ENCODE measurements at regions not wholly inside any gene's neighbourhood (a gene's known extent, or its start where the extent isn't known, plus 50 kb on each side); places are given as distances from the start of the nearest gene placed in this dataset.

DNA sequence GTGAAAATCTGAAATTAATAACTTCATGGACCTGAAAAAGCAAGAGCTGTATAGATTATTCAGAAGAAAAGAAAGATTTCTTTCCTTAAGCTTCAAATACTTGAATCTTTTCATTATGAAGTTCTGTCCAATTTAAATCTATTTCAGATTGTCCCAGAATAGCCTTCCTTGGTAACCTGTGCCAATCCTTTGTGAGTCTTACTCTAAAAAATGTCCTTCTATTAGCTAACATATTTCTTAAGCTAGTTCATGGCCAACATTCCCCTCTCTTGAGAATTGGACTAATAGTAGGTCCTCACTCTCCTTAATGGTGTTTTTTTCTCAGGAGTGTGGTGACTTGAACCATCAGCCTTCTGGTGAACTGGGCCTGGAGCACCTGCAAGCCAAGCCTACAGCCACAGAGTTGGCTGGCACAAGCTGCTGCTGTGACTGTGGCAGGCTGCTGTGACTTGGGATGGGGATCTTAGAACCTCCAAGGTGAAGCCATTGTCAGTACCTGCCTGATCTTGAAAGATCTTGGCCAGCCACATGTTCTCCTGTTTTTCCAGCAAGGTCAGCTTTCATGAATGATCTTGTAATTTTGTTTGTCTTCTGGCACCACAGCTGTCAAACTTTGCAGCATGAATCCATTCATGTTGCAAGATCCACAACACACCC is 262.6 kb upstream of the MAP3K1 start:
- TF ChIP-seq, protein P1, sequence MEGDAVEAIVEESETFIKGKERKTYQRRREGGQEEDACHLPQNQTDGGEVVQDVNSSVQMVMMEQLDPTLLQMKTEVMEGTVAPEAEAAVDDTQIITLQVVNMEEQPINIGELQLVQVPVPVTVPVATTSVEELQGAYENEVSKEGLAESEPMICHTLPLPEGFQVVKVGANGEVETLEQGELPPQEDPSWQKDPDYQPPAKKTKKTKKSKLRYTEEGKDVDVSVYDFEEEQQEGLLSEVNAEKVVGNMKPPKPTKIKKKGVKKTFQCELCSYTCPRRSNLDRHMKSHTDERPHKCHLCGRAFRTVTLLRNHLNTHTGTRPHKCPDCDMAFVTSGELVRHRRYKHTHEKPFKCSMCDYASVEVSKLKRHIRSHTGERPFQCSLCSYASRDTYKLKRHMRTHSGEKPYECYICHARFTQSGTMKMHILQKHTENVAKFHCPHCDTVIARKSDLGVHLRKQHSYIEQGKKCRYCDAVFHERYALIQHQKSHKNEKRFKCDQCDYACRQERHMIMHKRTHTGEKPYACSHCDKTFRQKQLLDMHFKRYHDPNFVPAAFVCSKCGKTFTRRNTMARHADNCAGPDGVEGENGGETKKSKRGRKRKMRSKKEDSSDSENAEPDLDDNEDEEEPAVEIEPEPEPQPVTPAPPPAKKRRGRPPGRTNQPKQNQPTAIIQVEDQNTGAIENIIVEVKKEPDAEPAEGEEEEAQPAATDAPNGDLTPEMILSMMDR (IDR thresholded peaks at IDR 0.05; ENCODE audit: partially characterized antibody, unreplicated experiment): no peak
- Mint-ChIP-seq H3K4me3 (ENCODE audit: unreplicated experiment) (no peak overlapping the region), H3K27ac (ENCODE audit: unreplicated experiment) (no peak overlapping the region), H3K27me3 (ENCODE audit: unreplicated experiment) (no peaks in the 10 kb centered on the region), H3K9me3 (ENCODE audit: unreplicated experiment) (no peaks in the 10 kb centered on the region), H3K36me3 (ENCODE audit: unreplicated experiment) (no peaks in the 10 kb centered on the region), H3K4me1 (ENCODE audit: low read depth, unreplicated experiment) (no peaks in the 10 kb centered on the region)
- DNase-seq: no peak

DNA sequence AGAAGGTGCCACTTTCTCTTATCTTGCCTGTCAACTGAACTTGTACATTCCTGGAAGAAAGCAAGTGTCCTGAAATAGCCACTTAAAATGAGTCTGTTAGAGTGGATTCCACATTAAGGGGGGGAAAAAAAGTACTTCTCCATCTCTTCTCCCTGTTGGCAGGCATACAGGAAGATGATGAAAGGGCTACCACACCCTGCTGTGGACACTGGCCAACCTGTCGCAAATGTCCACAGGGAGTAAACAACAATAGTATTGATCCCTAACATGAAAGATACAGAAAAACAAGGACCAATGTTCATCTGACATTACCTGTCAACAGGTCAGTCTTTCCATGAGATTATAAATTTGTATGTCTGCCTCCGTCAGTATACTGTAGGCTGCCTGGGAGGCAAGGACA is 265.1 kb upstream of the MAP3K1 start:
- TF ChIP-seq, protein P1 (IDR thresholded peaks at IDR 0.05; ENCODE audit: partially characterized antibody, unreplicated experiment): no peak
- H3K9me3 Mint-ChIP-seq (ENCODE audit: unreplicated experiment): peaks cover 2% of the 10 kb centered on the region
- no peaks in the 10 kb centered on the region for H3K27me3 Mint-ChIP-seq (ENCODE audit: unreplicated experiment)
- H3K4me1 Mint-ChIP-seq (ENCODE audit: low read depth, unreplicated experiment): peaks cover 3% of the 10 kb centered on the region
- no peak overlapping the region for H3K27ac Mint-ChIP-seq (ENCODE audit: unreplicated experiment)
- DNase-seq: no peak
- no peaks in the 10 kb centered on the region for H3K36me3 Mint-ChIP-seq (ENCODE audit: unreplicated experiment)
- H3K4me3 Mint-ChIP-seq (ENCODE audit: unreplicated experiment): no peak overlapping the region

DNA sequence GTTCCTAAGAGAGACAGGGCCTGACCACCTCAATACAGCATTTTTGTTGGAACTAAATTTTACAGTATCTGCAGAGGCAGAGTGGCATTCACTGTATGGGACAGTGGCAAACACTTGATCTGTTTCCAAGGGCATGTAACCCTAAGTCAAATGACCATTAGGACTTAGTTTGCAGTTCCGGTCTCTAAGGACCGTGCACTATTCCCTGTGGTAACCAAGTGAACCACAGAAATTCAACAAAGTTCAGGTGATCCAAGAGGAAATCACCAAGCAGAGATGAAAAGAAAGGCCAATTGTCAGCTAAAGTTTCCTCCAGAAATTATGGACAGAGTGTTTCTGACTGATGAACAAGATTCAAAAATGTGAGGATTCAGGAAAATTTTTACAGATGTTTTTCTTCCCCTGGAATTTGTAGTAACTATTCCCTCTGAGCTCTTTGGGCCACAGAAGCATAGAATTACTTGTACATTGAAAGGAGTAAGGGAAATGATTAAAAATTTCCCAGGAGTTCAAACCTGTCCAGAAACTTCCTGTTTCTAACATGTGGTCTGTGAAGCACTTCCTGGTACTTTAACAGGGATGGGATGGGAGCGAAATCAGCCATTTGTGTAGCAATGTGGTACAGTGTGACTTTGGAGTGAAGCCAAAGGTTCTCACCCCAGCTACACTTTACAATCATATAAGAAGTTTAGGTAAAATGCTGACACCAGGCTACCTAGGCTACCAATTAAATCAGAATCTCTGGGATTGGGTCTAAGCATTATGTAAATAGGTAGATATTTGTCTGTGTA is 266.1 kb upstream of the MAP3K1 start:
- H3K27ac Mint-ChIP-seq (ENCODE audit: unreplicated experiment): no peak overlapping the region
- H3K4me1 Mint-ChIP-seq (ENCODE audit: low read depth, unreplicated experiment): peaks cover 4% of the 10 kb centered on the region
- H3K9me3 Mint-ChIP-seq (ENCODE audit: unreplicated experiment): peaks cover 2% of the 10 kb centered on the region
- DNase-seq: no peak
- TF ChIP-seq, protein P1 (IDR thresholded peaks at IDR 0.05; ENCODE audit: partially characterized antibody, unreplicated experiment): no peak
- H3K4me3 Mint-ChIP-seq (ENCODE audit: unreplicated experiment): no peak overlapping the region
- H3K36me3 Mint-ChIP-seq (ENCODE audit: unreplicated experiment): no peaks in the 10 kb centered on the region
- H3K27me3 Mint-ChIP-seq (ENCODE audit: unreplicated experiment): no peaks in the 10 kb centered on the region

DNA sequence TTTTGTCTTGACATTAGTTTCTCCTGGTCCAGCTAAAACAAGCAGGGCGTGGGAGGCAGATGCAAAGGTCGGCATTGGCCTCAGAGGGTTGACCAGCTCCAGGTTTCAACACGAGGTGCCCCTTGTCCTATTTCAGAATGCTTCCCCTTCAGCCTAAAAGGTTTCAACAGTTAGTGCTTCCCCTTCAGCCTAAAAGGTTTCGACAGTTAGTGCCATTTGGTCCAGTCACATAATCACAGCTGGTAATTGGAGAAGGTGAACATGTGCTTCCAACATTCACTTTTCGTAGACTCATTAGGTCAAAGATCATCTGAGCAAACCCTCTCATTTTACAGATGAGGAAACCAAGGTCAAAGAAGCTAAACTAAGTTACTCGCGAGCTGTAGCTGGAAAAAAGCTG is 270.3 kb upstream of the MAP3K1 start:
- Mint-ChIP-seq H3K27ac (ENCODE audit: unreplicated experiment) (no peak overlapping the region), H3K4me3 (ENCODE audit: unreplicated experiment) (no peak overlapping the region), H3K4me1 (ENCODE audit: low read depth, unreplicated experiment) (peaks cover 7% of the 10 kb centered on the region), H3K27me3 (ENCODE audit: unreplicated experiment) (no peaks in the 10 kb centered on the region), H3K36me3 (ENCODE audit: unreplicated experiment) (no peaks in the 10 kb centered on the region), H3K9me3 (ENCODE audit: unreplicated experiment) (peaks cover 2% of the 10 kb centered on the region)
- TF ChIP-seq, protein P1 (IDR thresholded peaks at IDR 0.05; ENCODE audit: partially characterized antibody, unreplicated experiment): no peak
- no peak for DNase-seq

Measured in glutamatergic neuron (in vitro differentiated cells).